ENCODE measurements at regions not wholly inside any gene's neighbourhood (a gene's known extent, or its start where the extent isn't known, plus 50 kb on each side); places are given as distances from the start of the nearest gene placed in this dataset.

- no peak for TF ChIP-seq EZH2 (IDR thresholded peaks at IDR 0.05; ENCODE audit: low read depth, low read length, severe bottlenecking)
Observed at GRCh38 chr18:58807766-58808165, 56.9 kb upstream of the ZNF532 start (continued).

All from H1 (cell line).